ENCODE measurements at regions not wholly inside any gene's neighbourhood (a gene's known extent, or its start where the extent isn't known, plus 50 kb on each side); places are given as distances from the start of the nearest gene placed in this dataset.
"Not testable (repeated sequence)": the region's sequence is repeated elsewhere in the genome, so short reads cannot be mapped to it uniquely, and the experiment has no call there.

- DNase-seq: not testable (repeated sequence)
These were observed 88.3 kb upstream of the LHX1 start for GRCh38 chr17:36849020-36849419.

- peak; percentile 81 for DNase-seq
These were observed 87.4 kb upstream of the LHX1 start for GRCh38 chr17:36849871-36850348.

GRCh38 chr17:36850790-36851189 is 86.5 kb upstream of the LHX1 start:
- peak; percentile 87 for DNase-seq

- DNase-seq: peak; percentile 59
These were observed 86.0 kb upstream of the LHX1 start for GRCh38 chr17:36851250-36851649.

- DNase-seq: not testable (repeated sequence)
These were observed 84.8 kb upstream of the LHX1 start for GRCh38 chr17:36852478-36852877.

- DNase-seq: no peak
These were observed 82.3 kb upstream of the LHX1 start for GRCh38 chr17:36854982-36855381.

- no peak for DNase-seq
These were observed 81.8 kb upstream of the LHX1 start for GRCh38 chr17:36855459-36855858.

GRCh38 chr17:36856222-36856621 is 81.1 kb upstream of the LHX1 start:
- DNase-seq: no peak

GRCh38 chr17:36856903-36857381 is 80.3 kb upstream of the LHX1 start:
- DNase-seq: no peak

- no peak for DNase-seq
These were observed 79.6 kb upstream of the LHX1 start for GRCh38 chr17:36857698-36858097.

GRCh38 chr17:36858119-36859002 is 78.9 kb upstream of the LHX1 start:
- no peak for DNase-seq

- DNase-seq: no peak
These were observed 78.3 kb upstream of the LHX1 start for GRCh38 chr17:36859003-36859300.

- no peak for DNase-seq
These were observed 77.6 kb upstream of the LHX1 start for GRCh38 chr17:36859706-36860105.

- DNase-seq: no peak
These were observed 75.7 kb upstream of the LHX1 start for GRCh38 chr17:36861531-36861930.

GRCh38 chr17:36862116-36862920 is 75.0 kb upstream of the LHX1 start:
- no peak for DNase-seq

- no peak for DNase-seq
These were observed 74.1 kb upstream of the LHX1 start for GRCh38 chr17:36863131-36863530.

GRCh38 chr17:36863676-36864612 is 73.3 kb upstream of the LHX1 start:
- no peak for DNase-seq

- DNase-seq: no peak
These were observed 72.3 kb upstream of the LHX1 start for GRCh38 chr17:36864827-36865430.

GRCh38 chr17:36867716-36868341 is 69.4 kb upstream of the LHX1 start:
- no peak for DNase-seq

- no peak for DNase-seq
These were observed 68.5 kb upstream of the LHX1 start for GRCh38 chr17:36868777-36869176.

GRCh38 chr17:36869441-36869840 is 67.8 kb upstream of the LHX1 start:
- DNase-seq: no peak

All from fibroblast of skin of right biceps (primary cell).